ENCODE measurements at regions not wholly inside any gene's neighbourhood (a gene's known extent, or its start where the extent isn't known, plus 50 kb on each side); places are given as distances from the start of the nearest gene placed in this dataset.
"Not testable (repeated sequence)": the region's sequence is repeated elsewhere in the genome, so short reads cannot be mapped to it uniquely, and the experiment has no call there.

DNA sequence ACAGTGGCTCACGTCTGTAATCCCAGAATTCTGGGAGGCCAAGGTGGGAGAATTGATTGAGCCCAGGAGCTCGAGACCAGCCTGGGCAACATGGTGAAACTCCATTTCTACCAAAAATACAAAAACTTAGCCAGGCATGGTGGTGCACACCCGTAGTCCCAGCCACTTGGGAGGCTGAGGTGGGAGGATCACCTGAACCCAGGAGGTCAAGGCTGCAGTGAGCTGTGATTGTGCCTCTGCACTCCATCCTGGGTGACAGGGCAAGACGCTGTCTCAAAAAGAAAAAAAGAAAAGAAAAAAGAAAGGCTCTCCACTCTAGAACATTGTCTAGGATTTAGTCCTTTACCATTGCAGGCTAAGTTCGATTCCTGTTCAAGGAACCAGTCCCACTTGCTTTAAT lies 94.4 kb downstream of the MOGAT1 start:
- TF ChIP-seq CTCF, POLR2A, POLR2AphosphoS5 (IDR thresholded peaks at IDR 0.05): not testable (repeated sequence)
